ENCODE measurements at regions not wholly inside any gene's neighbourhood (a gene's known extent, or its start where the extent isn't known, plus 50 kb on each side); places are given as distances from the start of the nearest gene placed in this dataset.

- TF ChIP-seq CTCF (IDR thresholded peaks at IDR 0.05; ENCODE audit: insufficient read depth, low read length, poor library complexity, severe bottlenecking) (no peak), EZH2phosphoT487 (conservative IDR thresholded peaks at IDR 0.05; ENCODE audit: low read length) (no peak)
Observed at GRCh38 chr17:79407385-79407784, 203.5 kb downstream of the RBFOX3 start.

All from SU-DHL-6 (cell line).